SKM-1 (cell line): ENCODE measurements at regions not wholly inside any gene's neighbourhood (a gene's known extent, or its start where the extent isn't known, plus 50 kb on each side); places are given as distances from the start of the nearest gene placed in this dataset.
"Not testable (repeated sequence)": the region's sequence is repeated elsewhere in the genome, so short reads cannot be mapped to it uniquely, and the experiment has no call there.

Experiments used
- DNase-seq: peaks from one replicate; lab custom pipeline; 2025; ENCODE audit not compliant: unreplicated experiment; lab: John Stamatoyannopoulos, UW

DNA sequence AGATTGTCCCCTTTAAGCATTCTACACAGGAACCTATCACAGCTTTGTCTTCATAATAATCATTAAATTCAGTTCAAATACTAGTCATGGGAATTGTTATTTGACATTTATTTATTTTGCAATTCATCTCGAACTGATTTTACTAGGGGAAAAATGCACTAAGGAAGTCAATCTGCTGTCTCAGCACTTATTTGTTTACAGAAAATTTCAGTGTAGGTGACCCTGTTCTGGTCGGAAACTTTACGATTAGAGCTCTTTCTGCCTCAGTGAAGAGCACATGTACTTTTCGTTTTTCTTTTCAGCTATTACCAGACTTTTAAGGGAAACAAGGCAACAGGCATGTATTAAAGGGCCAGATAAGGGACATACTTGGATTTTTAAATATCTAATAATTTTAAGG is 1405.7 kb upstream of the ZEB2 start:
- no peak for DNase-seq

GRCh38 chr2:145919477-145919876 is 1399.6 kb upstream of the ZEB2 start:
- DNase-seq, result no peak

DNA sequence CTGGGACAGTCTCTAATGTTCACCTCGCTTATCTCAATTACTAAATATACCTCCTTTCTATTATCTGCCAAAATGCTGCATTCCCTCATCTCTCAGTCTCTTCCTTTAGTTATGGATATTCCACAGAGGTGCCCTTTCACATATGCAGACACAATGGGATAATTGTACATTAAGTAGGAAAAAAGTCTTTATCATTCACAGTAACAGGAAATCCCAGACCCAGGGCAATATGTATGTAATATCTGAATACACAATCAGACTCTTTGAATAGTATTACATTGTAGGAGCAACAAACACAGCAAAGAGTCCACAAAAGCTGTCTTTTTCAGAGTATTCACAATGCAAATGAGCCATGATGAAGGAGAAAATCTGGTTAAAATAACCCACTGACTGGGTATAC is 1399.0 kb upstream of the ZEB2 start:
- no peak for DNase-seq

GRCh38 chr2:145916799-145917198 is 1396.9 kb upstream of the ZEB2 start:
- no peak for DNase-seq

- no peak for DNase-seq
Observed at GRCh38 chr2:145914716-145915115, 1394.8 kb upstream of the ZEB2 start.

DNA sequence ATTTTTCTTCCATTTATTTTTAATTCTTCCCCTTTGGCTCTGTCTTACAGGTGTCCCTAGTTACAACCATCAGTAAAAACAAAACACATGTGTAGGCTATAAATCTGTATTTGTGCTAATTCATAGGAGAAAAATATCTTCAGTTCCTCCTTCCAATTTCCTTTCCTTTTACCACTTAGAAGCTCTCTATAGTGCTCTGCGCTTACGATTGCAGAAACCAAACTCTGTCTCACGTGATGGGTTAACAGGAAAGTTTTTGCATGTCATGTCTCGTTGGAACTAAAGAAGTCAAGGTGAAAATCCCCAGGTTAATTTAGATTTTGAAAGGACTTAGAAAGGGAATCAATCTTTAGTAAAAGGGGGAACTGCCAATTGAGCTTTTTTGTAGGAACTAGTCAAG is 1390.5 kb upstream of the ZEB2 start:
- DNase-seq, result no peak

- no peak for DNase-seq
Observed at GRCh38 chr2:145909766-145910165, 1389.8 kb upstream of the ZEB2 start.

DNA sequence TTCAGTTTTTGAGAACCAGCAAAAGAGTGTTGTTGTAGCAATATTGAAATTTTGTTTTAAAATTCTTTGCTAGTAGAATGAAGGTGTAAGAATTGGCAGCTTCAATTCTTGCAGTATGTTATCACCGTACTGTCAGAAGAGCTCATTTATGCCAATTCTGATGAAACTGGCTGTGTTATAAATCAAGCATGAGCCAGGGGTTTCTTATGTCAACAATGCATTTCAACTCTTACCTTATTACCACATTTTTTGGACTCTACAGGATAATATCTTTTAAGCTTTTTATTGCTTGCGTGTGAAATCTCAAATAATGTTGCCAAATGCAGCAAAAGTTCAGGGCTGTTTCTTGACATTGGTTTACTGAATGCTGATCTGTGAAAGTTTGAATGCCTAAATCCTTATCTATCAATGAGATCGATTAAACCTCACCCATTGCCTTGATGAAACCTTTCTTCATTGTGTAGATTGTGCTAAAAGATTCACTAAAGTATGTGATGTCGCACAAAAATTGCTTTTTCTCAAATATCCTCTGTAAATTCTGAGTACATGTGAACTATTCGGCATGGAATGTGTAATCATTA is 1389.3 kb upstream of the ZEB2 start:
- DNase-seq, result no peak

DNA sequence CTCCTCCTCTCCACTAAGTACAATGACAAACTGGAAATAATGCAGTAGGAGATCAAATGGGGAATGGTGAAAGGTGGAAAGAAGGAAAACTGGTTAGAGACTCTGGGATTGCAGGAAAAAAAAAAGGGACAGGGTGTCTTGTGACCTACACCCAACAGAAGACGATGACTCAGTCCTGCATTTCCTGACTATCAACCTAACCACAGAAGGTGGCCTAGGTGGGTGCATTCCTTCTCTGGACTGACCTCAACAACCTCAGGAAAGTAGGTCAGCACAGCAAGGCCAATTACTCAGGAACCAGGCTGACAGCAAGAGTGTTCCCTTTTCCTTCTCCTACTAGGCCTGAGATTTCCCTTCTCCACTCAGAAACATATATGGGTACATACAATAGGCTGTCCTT is 1386.4 kb upstream of the ZEB2 start:
- no peak for DNase-seq

- DNase-seq, result no peak
Observed at GRCh38 chr2:145905371-145905770, 1385.5 kb upstream of the ZEB2 start.

GRCh38 chr2:145897151-145897550 is 1377.2 kb upstream of the ZEB2 start:
- no peak for DNase-seq

DNA sequence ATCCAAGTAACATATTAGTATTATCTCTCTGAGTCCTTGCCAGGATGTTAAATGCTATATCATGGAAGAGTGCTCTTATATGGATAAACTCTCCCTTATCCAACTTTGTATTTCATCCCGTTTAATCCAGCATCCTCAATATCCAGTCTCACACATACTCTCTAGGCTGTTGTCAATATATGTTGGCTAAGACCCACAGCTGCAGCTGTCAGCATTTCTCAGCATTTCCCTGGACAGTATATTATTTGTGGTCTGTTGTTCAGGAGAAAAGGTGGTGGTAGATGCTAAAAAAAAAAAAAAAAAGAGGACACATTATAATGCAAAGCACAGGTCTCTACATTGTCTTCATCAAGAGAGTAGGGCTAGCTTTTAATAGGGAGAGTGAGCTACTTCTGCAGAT is 1368.0 kb upstream of the ZEB2 start:
- no peak for DNase-seq

- DNase-seq, result not testable (repeated sequence)
Observed at GRCh38 chr2:145880997-145881396, 1361.1 kb upstream of the ZEB2 start.

DNA sequence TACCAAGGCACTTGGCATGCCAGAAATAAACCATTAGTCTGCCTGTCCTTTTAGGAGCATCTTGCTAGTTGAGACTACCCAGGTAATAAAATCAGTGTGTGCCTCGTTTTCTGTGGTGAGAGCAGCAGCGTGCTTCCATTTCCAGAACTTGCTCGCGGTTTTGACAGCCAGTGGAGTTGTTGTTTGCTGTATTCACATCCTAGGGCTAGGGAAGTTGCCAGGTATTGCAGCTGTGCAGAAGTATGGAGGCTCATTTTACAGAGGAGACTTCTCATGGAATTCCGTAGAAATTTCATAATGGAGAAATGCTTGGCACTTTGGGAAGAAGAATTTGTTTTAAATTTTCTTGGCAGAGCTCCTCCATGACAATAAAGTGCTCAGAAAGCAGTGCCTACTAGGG is 1355.1 kb upstream of the ZEB2 start:
- DNase-seq, result no peak

GRCh38 chr2:145874466-145874865 is 1354.5 kb upstream of the ZEB2 start:
- no peak for DNase-seq

DNA sequence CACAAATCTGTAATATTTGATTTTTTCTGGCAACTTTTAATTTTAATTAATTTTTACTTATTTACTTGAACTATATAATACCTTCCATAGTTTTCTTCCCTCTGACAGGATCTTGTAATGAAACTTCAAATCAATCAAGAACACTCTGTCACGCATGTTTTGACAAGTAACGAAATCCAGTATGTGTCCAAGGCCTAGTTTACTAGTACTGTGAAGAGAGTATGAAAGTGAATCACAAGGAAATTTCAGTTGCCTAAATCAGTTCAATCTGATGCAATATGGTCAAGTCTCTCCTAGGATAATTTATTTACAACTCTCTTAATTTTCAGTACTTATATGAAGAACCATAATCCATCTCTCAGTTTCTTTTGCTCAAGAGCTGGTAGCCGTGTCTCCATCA is 1344.6 kb upstream of the ZEB2 start:
- no peak for DNase-seq

- no peak for DNase-seq
Observed at GRCh38 chr2:145861940-145862339, 1342.0 kb upstream of the ZEB2 start.

- no peak for DNase-seq
Observed at GRCh38 chr2:145860083-145860482, 1340.2 kb upstream of the ZEB2 start.

- DNase-seq, result no peak
Observed at GRCh38 chr2:145855142-145855541, 1335.2 kb upstream of the ZEB2 start.

DNA sequence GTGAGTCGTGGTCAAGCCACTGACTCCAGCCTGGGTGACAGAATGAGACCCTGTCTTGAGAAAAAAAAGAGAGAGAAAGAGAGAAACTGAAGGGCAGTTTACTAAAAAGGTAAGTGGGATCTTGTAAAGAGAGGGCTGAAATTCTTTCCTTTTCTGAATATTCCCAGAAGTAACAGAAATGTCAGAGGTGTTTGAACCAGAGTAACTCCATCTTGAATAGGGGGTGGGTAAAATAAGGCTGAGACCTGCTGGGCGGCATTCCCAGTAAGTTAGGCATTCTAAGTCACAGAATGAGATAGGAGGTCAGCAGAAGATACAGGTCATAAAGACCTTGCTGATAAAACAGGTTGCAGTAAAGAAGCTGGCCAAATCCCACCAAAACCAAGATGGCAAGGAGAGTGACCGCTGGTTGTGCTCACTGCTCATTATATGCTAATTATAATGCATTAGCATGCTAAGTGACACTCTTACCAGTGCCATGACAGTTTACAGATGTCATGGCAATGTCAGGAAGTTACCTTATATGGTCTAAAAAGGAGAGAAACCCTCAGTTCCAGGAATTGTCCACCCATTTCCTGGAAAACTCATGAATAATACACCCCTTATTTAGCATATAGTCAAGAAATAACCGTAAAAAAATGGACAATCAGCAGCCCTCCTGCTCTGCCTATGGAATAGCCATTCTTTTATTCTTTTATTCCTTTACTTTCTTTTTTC is 1334.3 kb upstream of the ZEB2 start:
- no peak for DNase-seq

DNA sequence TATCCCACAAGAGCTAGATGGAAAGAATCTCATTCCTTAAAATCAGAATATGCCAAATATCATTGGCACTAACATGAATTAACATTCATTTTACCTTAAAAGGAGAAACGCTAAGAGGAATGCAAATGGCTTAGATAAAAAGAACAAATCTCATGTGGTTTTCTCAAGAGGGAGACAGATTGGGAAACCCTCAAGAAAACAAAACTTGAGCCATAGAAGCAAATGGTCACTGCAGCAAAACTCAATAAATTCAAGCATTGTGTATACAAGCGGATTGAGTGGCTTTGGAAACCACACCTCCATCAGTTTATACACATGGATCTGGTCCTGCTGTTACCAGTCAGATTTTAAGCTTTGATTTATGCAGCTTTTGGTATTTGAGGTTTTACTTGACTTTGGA is 1331.8 kb upstream of the ZEB2 start:
- no peak for DNase-seq

- no peak for DNase-seq
Observed at GRCh38 chr2:145849466-145849865, 1329.5 kb upstream of the ZEB2 start.

GRCh38 chr2:145846982-145847381 is 1327.1 kb upstream of the ZEB2 start:
- no peak for DNase-seq
